ENCODE measurements at regions not wholly inside any gene's neighbourhood (a gene's known extent, or its start where the extent isn't known, plus 50 kb on each side); places are given as distances from the start of the nearest gene placed in this dataset.
A peak's percentile ranks its signal among the peaks of the same experiment; 100 is the strongest.
"Not testable (repeated sequence)": the region's sequence is repeated elsewhere in the genome, so short reads cannot be mapped to it uniquely, and the experiment has no call there.

- no peak overlapping the region for H3K27ac ChIP-seq (ENCODE audit: low read depth in 1 of 2, low read length in 2 of 2)
- no peak overlapping the region for H3K9ac ChIP-seq (ENCODE audit: low read depth in 1 of 2, low read length in 2 of 2)
- no peaks in the 10 kb centered on the region for H3K36me3 ChIP-seq (ENCODE audit: control insufficient read depth in 4 of 4, insufficient read depth in 3 of 4, low read depth in 1 of 4, low read length in 3 of 4)
- no peaks in the 10 kb centered on the region for H3K9me3 ChIP-seq (ENCODE audit: control insufficient read depth in 4 of 4, low read length in 3 of 4)
- H3K4me1 ChIP-seq (ENCODE audit: control insufficient read depth in 4 of 4, insufficient read depth in 4 of 4, low read length in 3 of 4), result no peaks in the 10 kb centered on the region
- no peak overlapping the region for H3K4me3 ChIP-seq (ENCODE audit: low read depth in 1 of 3, low read length in 3 of 3)
- DNase-seq (ENCODE audit: low spot score), result no peak
- 30% methylated on average over 1 of the region's 1 CpG for WGBS
- TF ChIP-seq RAD21 (IDR thresholded peaks at IDR 0.05), result peak; percentile 73 to 83
- TF ChIP-seq JUND (IDR thresholded peaks at IDR 0.05), result no peak
- no peak for TF ChIP-seq NR2F2 (IDR thresholded peaks at IDR 0.05)
- peak; percentile 35 for TF ChIP-seq CTCF (IDR thresholded peaks at IDR 0.05; ENCODE audit: low read depth, low read length, missing input control)
- TF ChIP-seq, protein P1, sequence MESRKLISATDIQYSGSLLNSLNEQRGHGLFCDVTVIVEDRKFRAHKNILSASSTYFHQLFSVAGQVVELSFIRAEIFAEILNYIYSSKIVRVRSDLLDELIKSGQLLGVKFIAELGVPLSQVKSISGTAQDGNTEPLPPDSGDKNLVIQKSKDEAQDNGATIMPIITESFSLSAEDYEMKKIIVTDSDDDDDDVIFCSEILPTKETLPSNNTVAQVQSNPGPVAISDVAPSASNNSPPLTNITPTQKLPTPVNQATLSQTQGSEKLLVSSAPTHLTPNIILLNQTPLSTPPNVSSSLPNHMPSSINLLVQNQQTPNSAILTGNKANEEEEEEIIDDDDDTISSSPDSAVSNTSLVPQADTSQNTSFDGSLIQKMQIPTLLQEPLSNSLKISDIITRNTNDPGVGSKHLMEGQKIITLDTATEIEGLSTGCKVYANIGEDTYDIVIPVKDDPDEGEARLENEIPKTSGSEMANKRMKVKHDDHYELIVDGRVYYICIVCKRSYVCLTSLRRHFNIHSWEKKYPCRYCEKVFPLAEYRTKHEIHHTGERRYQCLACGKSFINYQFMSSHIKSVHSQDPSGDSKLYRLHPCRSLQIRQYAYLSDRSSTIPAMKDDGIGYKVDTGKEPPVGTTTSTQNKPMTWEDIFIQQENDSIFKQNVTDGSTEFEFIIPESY (IDR thresholded peaks at IDR 0.05), result no peak
- no peaks in the 10 kb centered on the region for H3K27me3 ChIP-seq (ENCODE audit: control insufficient read depth in 4 of 4, insufficient read depth in 4 of 4, low read length in 3 of 4)
Observed at GRCh38 chr12:30286345-30286926, 409.2 kb downstream of the IPO8 start.

DNA sequence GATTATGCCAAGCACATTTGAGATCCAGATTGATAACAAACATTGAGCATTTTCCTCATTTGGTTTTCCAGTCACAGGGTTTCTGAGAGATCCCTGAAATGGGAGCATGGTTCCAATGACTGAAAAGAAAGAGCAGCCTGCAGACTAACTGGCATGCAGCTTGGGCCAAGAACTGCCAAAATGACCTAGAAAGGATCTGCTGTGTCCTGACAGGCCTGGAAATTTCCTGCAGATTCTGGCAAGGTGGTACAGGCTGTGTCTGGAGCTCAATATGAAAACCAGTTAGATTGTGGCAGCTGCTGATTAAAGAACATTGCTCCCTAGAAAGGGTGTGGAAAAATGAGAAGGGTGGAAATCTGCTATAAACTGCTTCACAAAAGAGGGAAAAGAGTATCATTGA, 417.3 kb downstream of the IPO8 start:
- Histone ChIP-seq H3K27me3 (ENCODE audit: control insufficient read depth in 4 of 4, insufficient read depth in 4 of 4, low read length in 3 of 4) (no peaks in the 10 kb centered on the region), H3K9ac (ENCODE audit: low read depth in 1 of 2, low read length in 2 of 2) (no peak overlapping the region), H3K9me3 (ENCODE audit: control insufficient read depth in 4 of 4, low read length in 3 of 4) (no peaks in the 10 kb centered on the region), H3K4me1 (ENCODE audit: control insufficient read depth in 4 of 4, insufficient read depth in 4 of 4, low read length in 3 of 4) (peaks cover 0 to 15% (median 4%) of the 10 kb centered on the region in 4 donors), H3K4me3 (ENCODE audit: low read depth in 1 of 3, low read length in 3 of 3) (no peak overlapping the region), H3K36me3 (ENCODE audit: control insufficient read depth in 4 of 4, insufficient read depth in 3 of 4, low read depth in 1 of 4, low read length in 3 of 4) (no peaks in the 10 kb centered on the region), H3K27ac (ENCODE audit: low read depth in 1 of 2, low read length in 2 of 2) (no peak overlapping the region)
- DNase-seq (ENCODE audit: low spot score), result no peak
- no peak for TF ChIP-seq EGR1 (IDR thresholded peaks at IDR 0.05; ENCODE audit: low read depth in 2 of 2)

DNA sequence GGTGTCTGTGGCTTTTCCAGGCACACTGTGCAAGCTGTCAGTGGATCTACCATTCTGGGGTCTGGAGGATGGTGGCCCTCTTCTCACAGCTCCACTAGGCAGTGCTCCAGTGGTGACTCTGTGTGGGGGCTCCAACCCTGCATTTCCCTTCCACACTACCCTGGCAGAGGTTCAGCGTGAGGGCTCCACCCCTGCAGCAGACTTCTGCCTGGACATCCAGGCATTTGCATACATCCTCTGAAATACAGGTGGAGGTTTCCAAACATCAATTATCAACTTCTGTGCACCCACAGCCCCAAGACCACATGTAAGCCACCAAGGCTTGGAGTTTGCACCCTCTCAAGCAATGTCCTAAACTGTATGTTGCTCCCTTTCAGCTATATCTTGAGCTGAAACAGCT, 423.2 kb downstream of the IPO8 start:
- H3K27ac ChIP-seq (ENCODE audit: low read depth in 1 of 2, low read length in 2 of 2); H3K27me3 ChIP-seq (ENCODE audit: control insufficient read depth in 4 of 4, insufficient read depth in 4 of 4, low read length in 3 of 4); H3K9ac ChIP-seq (ENCODE audit: low read depth in 1 of 2, low read length in 2 of 2); H3K36me3 ChIP-seq (ENCODE audit: control insufficient read depth in 4 of 4, insufficient read depth in 3 of 4, low read depth in 1 of 4, low read length in 3 of 4); DNase-seq (ENCODE audit: low spot score); H3K9me3 ChIP-seq (ENCODE audit: control insufficient read depth in 4 of 4, low read length in 3 of 4); H3K4me1 ChIP-seq (ENCODE audit: control insufficient read depth in 4 of 4, insufficient read depth in 4 of 4, low read length in 3 of 4): not testable (repeated sequence)
- 60% methylated on average over 1 of the region's 1 CpG for WGBS
- peak overlapping the region in 1 of 3 donors; percentile 42 for H3K4me3 ChIP-seq (ENCODE audit: low read depth in 1 of 3, low read length in 3 of 3)

- Histone ChIP-seq H3K4me1 (ENCODE audit: control insufficient read depth in 4 of 4, insufficient read depth in 4 of 4, low read length in 3 of 4) (no peaks in the 10 kb centered on the region), H3K4me3 (ENCODE audit: low read depth in 1 of 3, low read length in 3 of 3) (no peak overlapping the region), H3K9ac (ENCODE audit: low read depth in 1 of 2, low read length in 2 of 2) (no peak overlapping the region), H3K36me3 (ENCODE audit: control insufficient read depth in 4 of 4, insufficient read depth in 3 of 4, low read depth in 1 of 4, low read length in 3 of 4) (no peaks in the 10 kb centered on the region), H3K27ac (ENCODE audit: low read depth in 1 of 2, low read length in 2 of 2) (no peak overlapping the region), H3K9me3 (ENCODE audit: control insufficient read depth in 4 of 4, low read length in 3 of 4) (peaks cover 0 to 9% (median 7%) of the 10 kb centered on the region in 4 donors), H3K27me3 (ENCODE audit: control insufficient read depth in 4 of 4, insufficient read depth in 4 of 4, low read length in 3 of 4) (no peaks in the 10 kb centered on the region)
- no peak for DNase-seq (ENCODE audit: low spot score)
- TF ChIP-seq TAF1 (conservative IDR thresholded peaks at IDR 0.05) (no peak), GABPA (IDR thresholded peaks at IDR 0.05 in 1 of 2, conservative IDR thresholded peaks at IDR 0.05 in 1 of 2) (no peak), NR2F2 (IDR thresholded peaks at IDR 0.05) (no peak), CTCF (IDR thresholded peaks at IDR 0.05; ENCODE audit: low read depth, low read length, missing input control) (no peak), EGR1 (IDR thresholded peaks at IDR 0.05; ENCODE audit: low read depth in 2 of 2) (no peak)
- TF ChIP-seq, protein P2, sequence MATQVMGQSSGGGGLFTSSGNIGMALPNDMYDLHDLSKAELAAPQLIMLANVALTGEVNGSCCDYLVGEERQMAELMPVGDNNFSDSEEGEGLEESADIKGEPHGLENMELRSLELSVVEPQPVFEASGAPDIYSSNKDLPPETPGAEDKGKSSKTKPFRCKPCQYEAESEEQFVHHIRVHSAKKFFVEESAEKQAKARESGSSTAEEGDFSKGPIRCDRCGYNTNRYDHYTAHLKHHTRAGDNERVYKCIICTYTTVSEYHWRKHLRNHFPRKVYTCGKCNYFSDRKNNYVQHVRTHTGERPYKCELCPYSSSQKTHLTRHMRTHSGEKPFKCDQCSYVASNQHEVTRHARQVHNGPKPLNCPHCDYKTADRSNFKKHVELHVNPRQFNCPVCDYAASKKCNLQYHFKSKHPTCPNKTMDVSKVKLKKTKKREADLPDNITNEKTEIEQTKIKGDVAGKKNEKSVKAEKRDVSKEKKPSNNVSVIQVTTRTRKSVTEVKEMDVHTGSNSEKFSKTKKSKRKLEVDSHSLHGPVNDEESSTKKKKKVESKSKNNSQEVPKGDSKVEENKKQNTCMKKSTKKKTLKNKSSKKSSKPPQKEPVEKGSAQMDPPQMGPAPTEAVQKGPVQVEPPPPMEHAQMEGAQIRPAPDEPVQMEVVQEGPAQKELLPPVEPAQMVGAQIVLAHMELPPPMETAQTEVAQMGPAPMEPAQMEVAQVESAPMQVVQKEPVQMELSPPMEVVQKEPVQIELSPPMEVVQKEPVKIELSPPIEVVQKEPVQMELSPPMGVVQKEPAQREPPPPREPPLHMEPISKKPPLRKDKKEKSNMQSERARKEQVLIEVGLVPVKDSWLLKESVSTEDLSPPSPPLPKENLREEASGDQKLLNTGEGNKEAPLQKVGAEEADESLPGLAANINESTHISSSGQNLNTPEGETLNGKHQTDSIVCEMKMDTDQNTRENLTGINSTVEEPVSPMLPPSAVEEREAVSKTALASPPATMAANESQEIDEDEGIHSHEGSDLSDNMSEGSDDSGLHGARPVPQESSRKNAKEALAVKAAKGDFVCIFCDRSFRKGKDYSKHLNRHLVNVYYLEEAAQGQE (IDR thresholded peaks at IDR 0.05), result no peak
- TF ChIP-seq, protein P1 (IDR thresholded peaks at IDR 0.05), result no peak
Observed at GRCh38 chr12:30269496-30269895, 426.2 kb downstream of the IPO8 start.
